Pancreas (tissue), 10 donors: ENCODE measurements at regions not wholly inside any gene's neighbourhood (a gene's known extent, or its start where the extent isn't known, plus 50 kb on each side); places are given as distances from the start of the nearest gene placed in this dataset.
"Not testable (repeated sequence)": the region's sequence is repeated elsewhere in the genome, so short reads cannot be mapped to it uniquely, and the experiment has no call there.

Experiments
- ATAC-seq, 4 donors: fragments of 200-7000 bp; cut with Tn5 transposase; one replicate each; pipeline versions ENCODE4 v1.8.0 to v1.9.1; 2020; ENCODE audit warnings: mild to moderate bottlenecking in 4 of 4, moderate library complexity in 4 of 4
- DNase-seq, 6 donors: peaks; one replicate each; pipeline ENCODE4 v3.0.0-alpha.2; 2020
- FAIRE-seq: peaks from 2 replicates; lab custom pipeline; 2012; peaks lifted over from hg19 to GRCh38; lab: Jason Lieb, UNC
- H3K27ac ChIP-seq, 4 donors: fragments of 200-600 bp; sonication (generic); 1 replicate in 3 of 4; 2 replicates in 1 of 4; pipeline versions ENCODE4 v1.5.0 to v1.8.0; 2020
- H3K27me3 ChIP-seq, 4 donors: fragments of 200-600 bp; one replicate each; pipeline ENCODE4 v1.8.0; 2021
- H3K36me3 ChIP-seq, 3 donors: fragments of 200-600 bp; sonication (generic) in 1 of 3; one replicate each; pipeline versions ENCODE4 v1.5.0 to v1.8.0; 2020 to 2021
- H3K4me1 ChIP-seq, 3 donors: fragments of 200-600 bp; one replicate each; pipeline ENCODE4 v1.8.0; 2021
- H3K4me3 ChIP-seq, 4 donors: fragments of 200-600 bp; sonication (generic) in 2 of 4; one replicate each; pipeline versions ENCODE4 v1.5.0 to v1.8.0; 2020 to 2021
- H3K9me3 ChIP-seq, 4 donors: fragments of 200-600 bp; one replicate each; pipeline ENCODE4 v1.8.0; 2021
- CTCF ChIP-seq, 4 donors: fragments of 200-600 bp; sonication (generic) in 3 of 4; IDR thresholded peaks; one replicate each; pipeline versions ENCODE4 v1.5.0 to v1.8.0; 2021; ENCODE audit warnings: antibody characterized with exemption in 4 of 4
- WGBS, 2 donors: extraction: QIAGEN DNeasy Blood & Tissue Kit; methylation state at CpG; one replicate each; pipeline ENCODE4 v1.1.7; 2013; 5-methylcytosine and 5-hydroxymethylcytosine counted together
- intact Hi-C, 3 donors: fragments of 100-400 bp; cut with DNase I; formaldehyde crosslinking; loops; one replicate each; pipeline versions ENCODE4 v1.11.1 to v1.14.2; 2022
- donor health status: healthy with polysubstance abuse.
- donor health status: DM: no; HTN: no; CAD: no; lungs with moderate emphysema.
- donor health status: DM: no; HTN: no; CAD: no.
- donor health status: control.
- donor health status: control.
- donor health status: Bipolar disorder and iron deficiency.
- donor health status: DM: yes; HTN: yes; CAD: no.
- donor health status: DM: no; HTN: no; CAD: no.
- donor health status: DM: no; HTN: no; CAD: no.
- donor health status: DM: yes; HTN: yes; CAD: no.

- Histone ChIP-seq H3K4me3 (no peak overlapping the region), H3K4me1 (no peaks in the 10 kb centered on the region), H3K9me3 (no peaks in the 10 kb centered on the region), H3K36me3 (no peaks in the 10 kb centered on the region), H3K27me3 (no peaks in the 10 kb centered on the region), H3K27ac (no peak overlapping the region)
- intact Hi-C loops = no loop called here
- WGBS, 2 donors = 64 to 67% methylated on average over 2 of the region's 2 CpGs
- ATAC-seq (no peak), FAIRE-seq (no peak), DNase-seq (no peak)
- no peak for TF ChIP-seq CTCF (IDR thresholded peaks at IDR 0.05)
These were observed 311.2 kb upstream of the NAALADL2 start for GRCh38 chr3:174547801-174548435.

- 77 to 81% methylated on average over 4 of the region's 4 CpGs for WGBS, 2 donors
- no peaks in the 10 kb centered on the region for H3K27me3 ChIP-seq
- no peak overlapping the region for H3K4me3 ChIP-seq
- no peak for TF ChIP-seq CTCF (IDR thresholded peaks at IDR 0.05)
- DNase-seq = no peak
- no peak for ATAC-seq
- no peaks in the 10 kb centered on the region for H3K36me3 ChIP-seq
- no peak overlapping the region for H3K27ac ChIP-seq
- FAIRE-seq = no peak
- H3K4me1 ChIP-seq = no peaks in the 10 kb centered on the region
- H3K9me3 ChIP-seq = no peaks in the 10 kb centered on the region
- intact Hi-C loops = no loop called here
These were observed 310.1 kb upstream of the NAALADL2 start for GRCh38 chr3:174548841-174549623.

GRCh38 chr3:174581558-174581957, 277.6 kb upstream of the NAALADL2 start:
- no peaks in the 10 kb centered on the region for H3K27me3 ChIP-seq
- 86 to 90% methylated on average over 5 of the region's 5 CpGs for WGBS, 2 donors
- no peaks in the 10 kb centered on the region for H3K4me1 ChIP-seq
- no peaks in the 10 kb centered on the region for H3K9me3 ChIP-seq
- no peak for ATAC-seq
- H3K36me3 ChIP-seq = no peaks in the 10 kb centered on the region
- H3K27ac ChIP-seq = no peak overlapping the region
- DNase-seq = no peak
- intact Hi-C loops = no loop called here
- no peak for TF ChIP-seq CTCF (IDR thresholded peaks at IDR 0.05)
- no peak overlapping the region for H3K4me3 ChIP-seq
- no peak for FAIRE-seq

- Histone ChIP-seq H3K4me3 (no peak overlapping the region), H3K27ac (no peak overlapping the region), H3K27me3 (no peaks in the 10 kb centered on the region), H3K4me1 (no peaks in the 10 kb centered on the region), H3K36me3 (no peaks in the 10 kb centered on the region), H3K9me3 (no peaks in the 10 kb centered on the region)
- intact Hi-C loops = no loop called here
- DNase-seq (no peak), ATAC-seq (no peak), FAIRE-seq (no peak)
- WGBS, 2 donors = 73 to 91% methylated on average over 1 of the region's 1 CpG
- TF ChIP-seq CTCF (IDR thresholded peaks at IDR 0.05) = no peak
These were observed 275.7 kb upstream of the NAALADL2 start for GRCh38 chr3:174583396-174583795.

- 92 to 94% methylated on average over 1 of the region's 1 CpG for WGBS, 2 donors
- DNase-seq, intact Hi-C loops, H3K4me1 ChIP-seq, FAIRE-seq, H3K27me3 ChIP-seq, H3K27ac ChIP-seq, H3K4me3 ChIP-seq, H3K9me3 ChIP-seq, H3K36me3 ChIP-seq, ATAC-seq: not testable (repeated sequence)
These were observed 272.0 kb upstream of the NAALADL2 start for GRCh38 chr3:174587137-174587536.
